HG03159 (cell line): ENCODE measurements at regions not wholly inside any gene's neighbourhood (a gene's known extent, or its start where the extent isn't known, plus 50 kb on each side); places are given as distances from the start of the nearest gene placed in this dataset.
"Not testable (repeated sequence)": the region's sequence is repeated elsewhere in the genome, so short reads cannot be mapped to it uniquely, and the experiment has no call there.

Experiments used
- ATAC-seq: cut with Tn5 transposase; IDR thresholded peaks from one replicate; pipeline ENCODE4 v1.9.1; 2021; ENCODE audit warnings: mild to moderate bottlenecking, moderate library complexity; ENCODE audit not compliant: unreplicated experiment

GRCh38 chr13:34720618-34721017 lies 221.5 kb upstream of the NBEA start:
- ATAC-seq: no peak

GRCh38 chr13:34721631-34722595 lies 220.2 kb upstream of the NBEA start:
- no peak for ATAC-seq

- ATAC-seq: no peak
These were observed 219.1 kb upstream of the NBEA start for GRCh38 chr13:34722922-34723321.

GRCh38 chr13:34730961-34731360 lies 211.1 kb upstream of the NBEA start:
- ATAC-seq: no peak

GRCh38 chr13:34731486-34731885 lies 210.6 kb upstream of the NBEA start:
- ATAC-seq: no peak

- ATAC-seq: no peak
These were observed 208.3 kb upstream of the NBEA start for GRCh38 chr13:34733721-34734120.

GRCh38 chr13:34734932-34735331 lies 207.1 kb upstream of the NBEA start:
- ATAC-seq: no peak

GRCh38 chr13:34738254-34738992 lies 203.6 kb upstream of the NBEA start:
- no peak for ATAC-seq

GRCh38 chr13:34747056-34747455 lies 195.0 kb upstream of the NBEA start:
- ATAC-seq: not testable (repeated sequence)

- ATAC-seq: no peak
These were observed 194.6 kb upstream of the NBEA start for GRCh38 chr13:34747507-34747906.

- no peak for ATAC-seq
These were observed 194.0 kb upstream of the NBEA start for GRCh38 chr13:34748073-34748472.

GRCh38 chr13:34748596-34748995 lies 193.5 kb upstream of the NBEA start:
- no peak for ATAC-seq

- no peak for ATAC-seq
These were observed 193.0 kb upstream of the NBEA start for GRCh38 chr13:34749046-34749445.

- peak; percentile 73 for ATAC-seq
These were observed 191.8 kb upstream of the NBEA start for GRCh38 chr13:34750078-34750931.

GRCh38 chr13:34751044-34751443 lies 191.0 kb upstream of the NBEA start:
- no peak for ATAC-seq

GRCh38 chr13:34751492-34751891 lies 190.6 kb upstream of the NBEA start:
- ATAC-seq: no peak

GRCh38 chr13:34752283-34752960 lies 189.6 kb upstream of the NBEA start:
- no peak for ATAC-seq

GRCh38 chr13:34756136-34756535 lies 185.9 kb upstream of the NBEA start:
- ATAC-seq: no peak

GRCh38 chr13:34756572-34756971 lies 185.5 kb upstream of the NBEA start:
- ATAC-seq: no peak

GRCh38 chr13:34757441-34757840 lies 184.6 kb upstream of the NBEA start:
- no peak for ATAC-seq
